Stomach (tissue), 4 donors: ENCODE measurements at regions not wholly inside any gene's neighbourhood (a gene's known extent, or its start where the extent isn't known, plus 50 kb on each side); places are given as distances from the start of the nearest gene placed in this dataset.

Experiments used
- CTCF ChIP-seq, 7 experiments: fragments of 450-650 bp in 4 of 7; fragments of 200-600 bp in 3 of 7; sonication (generic) in 3 of 7; IDR thresholded peaks; one replicate each; pipeline ENCODE4 v1.5.1; 2016 to 2019; ENCODE audit warnings: antibody characterized with exemption in 7 of 7, control low read depth in 2 of 7, mild to moderate bottlenecking in 1 of 7
- EP300 ChIP-seq: sonication (generic); formaldehyde crosslinking; IDR thresholded peaks from one replicate; pipeline ENCODE4 v1.6.1; 2017; ENCODE audit warnings: antibody characterized with exemption
- POLR2AphosphoS5 ChIP-seq, 3 donors: sonication (generic); formaldehyde crosslinking; IDR thresholded peaks; one replicate each; pipeline ENCODE4 v1.6.1; 2016; ENCODE audit warnings: antibody characterized with exemption in 3 of 3

- no peak for TF ChIP-seq CTCF (IDR thresholded peaks at IDR 0.05)
- no peak for TF ChIP-seq EP300
- no peak for TF ChIP-seq POLR2AphosphoS5 (IDR thresholded peaks at IDR 0.05)
Observed at GRCh38 chr2:128494640-128495321, 176.1 kb upstream of the HS6ST1 start.
